ENCODE measurements at regions not wholly inside any gene's neighbourhood (a gene's known extent, or its start where the extent isn't known, plus 50 kb on each side); places are given as distances from the start of the nearest gene placed in this dataset.
A peak's percentile ranks its signal among the peaks of the same experiment; 100 is the strongest.

GRCh38 chr2:216283038-216283900, 89.0 kb downstream of the MARCHF4 start:
- FAIRE-seq: no peak
- Histone ChIP-seq H3K4me1 (ENCODE audit: insufficient read depth, low read length) (peaks cover 9% of the 10 kb centered on the region), H3K79me2 (ENCODE audit: insufficient read depth, low read length) (no peaks in the 10 kb centered on the region), H3K27me3 (ENCODE audit: insufficient read depth, low read length) (no peaks in the 10 kb centered on the region), H3K4me2 (ENCODE audit: low read length) (no peak overlapping the region), H4K20me1 (ENCODE audit: insufficient read depth, low read length) (no peaks in the 10 kb centered on the region), H2AFZ (ENCODE audit: low read depth, low read length) (no peak overlapping the region), H3K36me3 (ENCODE audit: insufficient read depth, low read length) (no peaks in the 10 kb centered on the region), H3K9ac (ENCODE audit: low read length) (no peak overlapping the region), H3K9me3 (ENCODE audit: insufficient read depth, low read depth, low read length) (no peaks in the 10 kb centered on the region), H3K27ac (ENCODE audit: low read depth, low read length) (no peak overlapping the region), H3K4me3 (ENCODE audit: insufficient read depth, low read depth, low read length) (no peak overlapping the region)
- no peak for DNase-seq (ENCODE audit: low read depth)
- H3K9me3 Mint-ChIP-seq (ENCODE audit: unreplicated experiment): peaks cover 2% of the 10 kb centered on the region
- peak overlapping the region; percentile 43 for H3K4me3 Mint-ChIP-seq (ENCODE audit: unreplicated experiment)
- H3K4me1 Mint-ChIP-seq (ENCODE audit: low read depth, unreplicated experiment): peaks cover 52% of the 10 kb centered on the region
- TF ChIP-seq EZH2 (IDR thresholded peaks at IDR 0.05; ENCODE audit: insufficient read depth, low read length) (no peak), CTCF (IDR thresholded peaks at IDR 0.05; ENCODE audit: insufficient read depth, low read depth, low read length) (peak; percentile 8)
- no peaks in the 10 kb centered on the region for H3K27me3 Mint-ChIP-seq (ENCODE audit: low read depth, unreplicated experiment)
- no peak overlapping the region for H3K27ac Mint-ChIP-seq (ENCODE audit: unreplicated experiment)
- peaks cover 15% of the 10 kb centered on the region for H3K36me3 Mint-ChIP-seq (ENCODE audit: low read depth, unreplicated experiment)

GRCh38 chr2:216281876-216282275, 90.4 kb downstream of the MARCHF4 start:
- Histone ChIP-seq H3K4me3 (ENCODE audit: insufficient read depth, low read depth, low read length) (no peak overlapping the region), H4K20me1 (ENCODE audit: insufficient read depth, low read length) (no peaks in the 10 kb centered on the region), H3K9me3 (ENCODE audit: insufficient read depth, low read depth, low read length) (no peaks in the 10 kb centered on the region), H3K4me2 (ENCODE audit: low read length) (no peak overlapping the region), H3K27me3 (ENCODE audit: insufficient read depth, low read length) (no peaks in the 10 kb centered on the region), H3K27ac (ENCODE audit: low read depth, low read length) (no peak overlapping the region), H3K9ac (ENCODE audit: low read length) (no peak overlapping the region), H3K79me2 (ENCODE audit: insufficient read depth, low read length) (no peaks in the 10 kb centered on the region), H2AFZ (ENCODE audit: low read depth, low read length) (no peak overlapping the region), H3K4me1 (ENCODE audit: insufficient read depth, low read length) (peaks cover 4% of the 10 kb centered on the region), H3K36me3 (ENCODE audit: insufficient read depth, low read length) (no peaks in the 10 kb centered on the region)
- Mint-ChIP-seq H3K9me3 (ENCODE audit: unreplicated experiment) (peaks cover 2% of the 10 kb centered on the region), H3K36me3 (ENCODE audit: low read depth, unreplicated experiment) (peaks cover 18% of the 10 kb centered on the region), H3K4me3 (ENCODE audit: unreplicated experiment) (no peak overlapping the region), H3K27ac (ENCODE audit: unreplicated experiment) (peak overlapping the region; percentile 5), H3K4me1 (ENCODE audit: low read depth, unreplicated experiment) (peaks cover 41% of the 10 kb centered on the region), H3K27me3 (ENCODE audit: low read depth, unreplicated experiment) (no peaks in the 10 kb centered on the region)
- DNase-seq (ENCODE audit: low read depth) (no peak), FAIRE-seq (no peak)
- TF ChIP-seq EZH2 (IDR thresholded peaks at IDR 0.05; ENCODE audit: insufficient read depth, low read length) (no peak), CTCF (IDR thresholded peaks at IDR 0.05; ENCODE audit: insufficient read depth, low read depth, low read length) (no peak)

GRCh38 chr2:216281316-216281715, 91.0 kb downstream of the MARCHF4 start:
- Histone ChIP-seq H3K4me2 (ENCODE audit: low read length) (no peak overlapping the region), H3K4me1 (ENCODE audit: insufficient read depth, low read length) (no peaks in the 10 kb centered on the region), H3K4me3 (ENCODE audit: insufficient read depth, low read depth, low read length) (no peak overlapping the region), H3K27ac (ENCODE audit: low read depth, low read length) (no peak overlapping the region), H3K79me2 (ENCODE audit: insufficient read depth, low read length) (no peaks in the 10 kb centered on the region), H3K27me3 (ENCODE audit: insufficient read depth, low read length) (no peaks in the 10 kb centered on the region), H3K36me3 (ENCODE audit: insufficient read depth, low read length) (no peaks in the 10 kb centered on the region), H3K9me3 (ENCODE audit: insufficient read depth, low read depth, low read length) (no peaks in the 10 kb centered on the region), H3K9ac (ENCODE audit: low read length) (no peak overlapping the region), H4K20me1 (ENCODE audit: insufficient read depth, low read length) (no peaks in the 10 kb centered on the region), H2AFZ (ENCODE audit: low read depth, low read length) (no peak overlapping the region)
- H3K9me3 Mint-ChIP-seq (ENCODE audit: unreplicated experiment): peaks cover 2% of the 10 kb centered on the region
- no peak for FAIRE-seq
- peak overlapping the region; percentile 5 for H3K27ac Mint-ChIP-seq (ENCODE audit: unreplicated experiment)
- peaks cover 18% of the 10 kb centered on the region for H3K36me3 Mint-ChIP-seq (ENCODE audit: low read depth, unreplicated experiment)
- DNase-seq (ENCODE audit: low read depth): no peak
- TF ChIP-seq EZH2 (IDR thresholded peaks at IDR 0.05; ENCODE audit: insufficient read depth, low read length) (no peak), CTCF (IDR thresholded peaks at IDR 0.05; ENCODE audit: insufficient read depth, low read depth, low read length) (no peak)
- no peaks in the 10 kb centered on the region for H3K27me3 Mint-ChIP-seq (ENCODE audit: low read depth, unreplicated experiment)
- no peak overlapping the region for H3K4me3 Mint-ChIP-seq (ENCODE audit: unreplicated experiment)
- H3K4me1 Mint-ChIP-seq (ENCODE audit: low read depth, unreplicated experiment): peaks cover 36% of the 10 kb centered on the region
